WTC11 (cell line): ENCODE measurements at regions not wholly inside any gene's neighbourhood (a gene's known extent, or its start where the extent isn't known, plus 50 kb on each side); places are given as distances from the start of the nearest gene placed in this dataset.

Source experiments
- ATAC-seq: fragments of 200-7000 bp; cut with Tn5 transposase; 2 replicates; pipeline ENCODE4 v1.10.0; 2021; ENCODE audit warnings: mild to moderate bottlenecking, moderate library complexity
- CTCF ChIA-PET: fragments of 300-600 bp; sonication (Branson Sonifier 250); formaldehyde crosslinking; loops from one replicate; lab custom pipeline; 2021; ENCODE audit warnings: antibody characterized with exemption; lab: Charles Lee
- POLR2A ChIA-PET: fragments of 350-600 bp; sonication (Branson Sonifier 250); formaldehyde crosslinking; loops from one replicate; lab custom pipeline; 2021; ENCODE audit warnings: antibody characterized with exemption; lab: Charles Lee
- DNase-seq: peaks from one replicate; pipeline ENCODE4 v3.0.0; 2021; ENCODE audit warnings: low spot score
- H3K27ac Mint-ChIP-seq: 2 replicates; pipeline ENCODE4 v1.8.0; 2021; ENCODE audit warnings: mixed read lengths
- H3K27me3 Mint-ChIP-seq: 2 replicates; pipeline ENCODE4 v1.8.0; 2021; ENCODE audit warnings: low read depth, mild to moderate bottlenecking, moderate library complexity, mixed read lengths
- H3K36me3 Mint-ChIP-seq: 2 replicates; pipeline ENCODE4 v1.8.0; 2021; ENCODE audit warnings: mixed read lengths
- H3K4me1 Mint-ChIP-seq: 2 replicates; pipeline ENCODE4 v1.8.0; 2022; ENCODE audit warnings: mixed read lengths
- H3K4me3 Mint-ChIP-seq: 2 replicates; pipeline ENCODE4 v1.8.0; 2021; ENCODE audit warnings: mild to moderate bottlenecking, moderate library complexity, mixed read lengths
- H3K9me3 Mint-ChIP-seq: 2 replicates; pipeline ENCODE4 v1.8.0; 2021; ENCODE audit warnings: mixed read lengths
- ATF1 ChIP-seq: sonication (generic); formaldehyde crosslinking; IDR thresholded peaks from 2 replicates; pipeline ENCODE4 v1.8.1; 2023; ENCODE audit warnings: mild to moderate bottlenecking, moderate library complexity, missing genetic modification reagents
- ATF6 ChIP-seq: sonication (generic); formaldehyde crosslinking; IDR thresholded peaks from 2 replicates; pipeline ENCODE4 v1.8.1; 2023; ENCODE audit warnings: mild to moderate bottlenecking, missing genetic modification reagents
- CBFB ChIP-seq: sonication (generic); formaldehyde crosslinking; IDR thresholded peaks from 2 replicates; pipeline ENCODE4 v1.8.1; 2022; ENCODE audit warnings: mild to moderate bottlenecking, low read depth, missing genetic modification reagents
- CDX4 ChIP-seq: fragments of 250-450 bp; sonication (Bioruptor Pico); IDR thresholded peaks from 2 replicates; pipeline ENCODE4 v1.9.0; 2021; ENCODE audit warnings: moderate library complexity, mild to moderate bottlenecking, inconsistent platforms, borderline replicate concordance
- KAT7 ChIP-seq: sonication (generic); formaldehyde crosslinking; IDR thresholded peaks from 2 replicates; pipeline ENCODE4 v1.8.1; 2023; ENCODE audit warnings: missing genetic modification reagents, mild to moderate bottlenecking, borderline replicate concordance
- NFE2L1 ChIP-seq: sonication (generic); formaldehyde crosslinking; IDR thresholded peaks from 2 replicates; pipeline ENCODE4 v1.8.1; 2023; ENCODE audit warnings: missing genetic modification reagents
- NFYB ChIP-seq: sonication (generic); formaldehyde crosslinking; conservative IDR thresholded peaks from 2 replicates; pipeline ENCODE4 v1.8.0; 2022; ENCODE audit warnings: low read depth, missing genetic modification reagents
- NR2C2 ChIP-seq: sonication (generic); formaldehyde crosslinking; IDR thresholded peaks from 2 replicates; pipeline ENCODE4 v1.8.0; 2022; ENCODE audit warnings: mild to moderate bottlenecking, missing genetic modification reagents
- NR3C1 ChIP-seq: sonication (generic); formaldehyde crosslinking; conservative IDR thresholded peaks from 2 replicates; pipeline ENCODE4 v1.8.1; 2023; ENCODE audit warnings: low read depth, mild to moderate bottlenecking, missing genetic modification reagents
- SOX15 ChIP-seq: fragments of 250-450 bp; sonication (Bioruptor Pico); IDR thresholded peaks from 2 replicates; pipeline ENCODE4 v1.9.0; 2021; ENCODE audit warnings: mild to moderate bottlenecking
- ZNF532 ChIP-seq: fragments of 250-450 bp; sonication (Bioruptor Pico); IDR thresholded peaks from 2 replicates; pipeline ENCODE4 v1.9.0; 2021; ENCODE audit warnings: mild to moderate bottlenecking, borderline replicate concordance
- TF ChIP-seq, protein P1 (sequence below): sonication (generic); formaldehyde crosslinking; IDR thresholded peaks from 2 replicates; pipeline ENCODE4 v1.8.1; 2022; ENCODE audit warnings: low read depth, mild to moderate bottlenecking, moderate library complexity, missing genetic modification reagents, borderline replicate concordance
- TF ChIP-seq, protein P2 (sequence below): sonication (generic); formaldehyde crosslinking; IDR thresholded peaks from 2 replicates; pipeline ENCODE4 v1.8.0; 2023; ENCODE audit warnings: missing genetic modification reagents
- TF ChIP-seq, protein P3 (sequence below): sonication (generic); formaldehyde crosslinking; IDR thresholded peaks from 2 replicates; pipeline ENCODE4 v1.8.0; 2022; ENCODE audit warnings: mild to moderate bottlenecking, missing genetic modification reagents
- TF ChIP-seq, protein P4 (sequence below): sonication (generic); formaldehyde crosslinking; IDR thresholded peaks from 2 replicates; pipeline ENCODE4 v1.8.0; 2022; ENCODE audit warnings: mild to moderate bottlenecking, missing genetic modification reagents

- TF ChIP-seq, protein P1, sequence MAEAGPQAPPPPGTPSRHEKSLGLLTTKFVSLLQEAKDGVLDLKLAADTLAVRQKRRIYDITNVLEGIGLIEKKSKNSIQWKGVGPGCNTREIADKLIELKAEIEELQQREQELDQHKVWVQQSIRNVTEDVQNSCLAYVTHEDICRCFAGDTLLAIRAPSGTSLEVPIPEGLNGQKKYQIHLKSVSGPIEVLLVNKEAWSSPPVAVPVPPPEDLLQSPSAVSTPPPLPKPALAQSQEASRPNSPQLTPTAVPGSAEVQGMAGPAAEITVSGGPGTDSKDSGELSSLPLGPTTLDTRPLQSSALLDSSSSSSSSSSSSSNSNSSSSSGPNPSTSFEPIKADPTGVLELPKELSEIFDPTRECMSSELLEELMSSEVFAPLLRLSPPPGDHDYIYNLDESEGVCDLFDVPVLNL (CRISPR knock-in tag) = no peak
- no peak for TF ChIP-seq ZNF532
These were observed 861.5 kb upstream of the B3GALT2 start (continued) for GRCh38 chr1:194047921-194048320.

GRCh38 chr1:194047206-194047605 is 860.8 kb upstream of the B3GALT2 start:
- H3K27me3 Mint-ChIP-seq = no peaks in the 10 kb centered on the region

DNA sequence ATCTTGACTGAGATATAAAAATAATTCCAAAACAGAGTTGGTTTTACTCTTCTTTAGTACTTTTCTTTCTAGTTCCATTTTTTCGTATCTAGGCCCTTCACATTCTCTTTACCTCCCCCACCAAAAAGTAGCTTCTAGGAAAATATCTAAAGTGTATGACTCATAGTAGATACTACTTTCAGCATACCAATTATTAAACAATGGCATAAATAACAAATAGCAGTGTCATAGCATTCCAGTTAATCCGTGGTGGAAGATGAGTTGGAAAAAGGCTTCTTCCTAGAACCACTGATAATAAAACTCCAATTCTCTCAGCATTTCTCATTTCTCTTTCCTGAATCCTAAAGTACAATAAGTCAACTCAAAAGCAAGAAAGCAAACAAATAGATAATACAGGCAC is 859.0 kb upstream of the B3GALT2 start:
- H3K27ac Mint-ChIP-seq = no peak overlapping the region
- H3K4me3 Mint-ChIP-seq = no peak overlapping the region
- no peaks in the 10 kb centered on the region for H3K27me3 Mint-ChIP-seq
- POLR2A ChIA-PET = no interaction called here
- no peak for ATAC-seq
- H3K36me3 Mint-ChIP-seq = no peaks in the 10 kb centered on the region
- no peak for TF ChIP-seq CDX4 (CRISPR knock-in tag)
- TF ChIP-seq, protein P2, sequence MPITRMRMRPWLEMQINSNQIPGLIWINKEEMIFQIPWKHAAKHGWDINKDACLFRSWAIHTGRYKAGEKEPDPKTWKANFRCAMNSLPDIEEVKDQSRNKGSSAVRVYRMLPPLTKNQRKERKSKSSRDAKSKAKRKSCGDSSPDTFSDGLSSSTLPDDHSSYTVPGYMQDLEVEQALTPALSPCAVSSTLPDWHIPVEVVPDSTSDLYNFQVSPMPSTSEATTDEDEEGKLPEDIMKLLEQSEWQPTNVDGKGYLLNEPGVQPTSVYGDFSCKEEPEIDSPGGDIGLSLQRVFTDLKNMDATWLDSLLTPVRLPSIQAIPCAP (CRISPR knock-in tag) = no peak
- TF ChIP-seq KAT7 (CRISPR knock-in tag) = no peak
- no peak for TF ChIP-seq NFE2L1 (CRISPR knock-in tag)
- no peak for TF ChIP-seq NR3C1 (CRISPR knock-in tag)
- TF ChIP-seq, protein P3, sequence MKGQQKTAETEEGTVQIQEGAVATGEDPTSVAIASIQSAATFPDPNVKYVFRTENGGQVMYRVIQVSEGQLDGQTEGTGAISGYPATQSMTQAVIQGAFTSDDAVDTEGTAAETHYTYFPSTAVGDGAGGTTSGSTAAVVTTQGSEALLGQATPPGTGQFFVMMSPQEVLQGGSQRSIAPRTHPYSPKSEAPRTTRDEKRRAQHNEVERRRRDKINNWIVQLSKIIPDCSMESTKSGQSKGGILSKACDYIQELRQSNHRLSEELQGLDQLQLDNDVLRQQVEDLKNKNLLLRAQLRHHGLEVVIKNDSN (CRISPR knock-in tag) = no peak
- TF ChIP-seq ATF1 (CRISPR knock-in tag) = no peak
- TF ChIP-seq CBFB (CRISPR knock-in tag) = no peak
- no peak for TF ChIP-seq NR2C2 (CRISPR knock-in tag)
- TF ChIP-seq, protein P4, sequence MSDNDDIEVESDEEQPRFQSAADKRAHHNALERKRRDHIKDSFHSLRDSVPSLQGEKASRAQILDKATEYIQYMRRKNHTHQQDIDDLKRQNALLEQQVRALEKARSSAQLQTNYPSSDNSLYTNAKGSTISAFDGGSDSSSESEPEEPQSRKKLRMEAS (CRISPR knock-in tag) = no peak
- no peak for TF ChIP-seq SOX15 (CRISPR knock-in tag)
- TF ChIP-seq, all 79 proteins: peak for 0
- no peaks in the 10 kb centered on the region for H3K9me3 Mint-ChIP-seq
- no peaks in the 10 kb centered on the region for H3K4me1 Mint-ChIP-seq
- CTCF ChIA-PET = no interaction called here
- no peak for DNase-seq

More at GRCh38 chr1:194047206-194047605, 860.8 kb upstream of the B3GALT2 start:
- DNase-seq = no peak
- H3K4me1 Mint-ChIP-seq = no peaks in the 10 kb centered on the region
- ChIA-PET POLR2A (no interaction called here), CTCF (no interaction called here)
- no peak overlapping the region for H3K27ac Mint-ChIP-seq
- no peak overlapping the region for H3K4me3 Mint-ChIP-seq
- TF ChIP-seq NFYB (no peak), ATF6 (CRISPR knock-in tag) (no peak)
- no peak for ATAC-seq
- no peaks in the 10 kb centered on the region for H3K9me3 Mint-ChIP-seq
- no peaks in the 10 kb centered on the region for H3K36me3 Mint-ChIP-seq
